ENCODE measurements at regions not wholly inside any gene's neighbourhood (a gene's known extent, or its start where the extent isn't known, plus 50 kb on each side); places are given as distances from the start of the nearest gene placed in this dataset.
A peak's percentile ranks its signal among the peaks of the same experiment; 100 is the strongest.

DNA sequence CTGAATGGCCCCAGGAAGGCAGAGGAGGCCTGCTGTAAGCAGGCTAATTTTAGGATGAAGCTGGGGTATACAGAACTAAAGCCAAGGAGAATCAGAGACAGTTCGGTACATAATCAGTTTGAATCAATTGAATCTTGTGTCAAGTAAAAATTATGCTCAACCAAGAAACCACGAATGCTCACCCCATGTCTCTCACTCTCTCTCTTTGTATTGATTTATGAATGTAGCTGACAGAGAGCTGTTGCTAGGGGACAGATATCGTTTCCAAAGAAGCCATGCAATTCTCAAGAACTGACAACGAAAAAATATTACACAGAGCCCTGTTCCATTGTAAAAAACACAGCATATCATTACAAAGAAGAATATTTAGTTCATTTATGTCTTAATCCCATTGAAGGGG, 151.1 kb upstream of the PKP2 start:
- no peaks in the 10 kb centered on the region for H3K36me3 ChIP-seq (ENCODE audit: control insufficient read depth, insufficient read depth, low read length)
- TF ChIP-seq ZNF695 (CRISPR knock-in tag; IDR thresholded peaks at IDR 0.05): no peak
- TF ChIP-seq, protein P1, sequence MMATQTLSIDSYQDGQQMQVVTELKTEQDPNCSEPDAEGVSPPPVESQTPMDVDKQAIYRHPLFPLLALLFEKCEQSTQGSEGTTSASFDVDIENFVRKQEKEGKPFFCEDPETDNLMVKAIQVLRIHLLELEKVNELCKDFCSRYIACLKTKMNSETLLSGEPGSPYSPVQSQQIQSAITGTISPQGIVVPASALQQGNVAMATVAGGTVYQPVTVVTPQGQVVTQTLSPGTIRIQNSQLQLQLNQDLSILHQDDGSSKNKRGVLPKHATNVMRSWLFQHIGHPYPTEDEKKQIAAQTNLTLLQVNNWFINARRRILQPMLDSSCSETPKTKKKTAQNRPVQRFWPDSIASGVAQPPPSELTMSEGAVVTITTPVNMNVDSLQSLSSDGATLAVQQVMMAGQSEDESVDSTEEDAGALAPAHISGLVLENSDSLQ (IDR thresholded peaks at IDR 0.05): peak; percentile 52
- TF ChIP-seq, protein P2, sequence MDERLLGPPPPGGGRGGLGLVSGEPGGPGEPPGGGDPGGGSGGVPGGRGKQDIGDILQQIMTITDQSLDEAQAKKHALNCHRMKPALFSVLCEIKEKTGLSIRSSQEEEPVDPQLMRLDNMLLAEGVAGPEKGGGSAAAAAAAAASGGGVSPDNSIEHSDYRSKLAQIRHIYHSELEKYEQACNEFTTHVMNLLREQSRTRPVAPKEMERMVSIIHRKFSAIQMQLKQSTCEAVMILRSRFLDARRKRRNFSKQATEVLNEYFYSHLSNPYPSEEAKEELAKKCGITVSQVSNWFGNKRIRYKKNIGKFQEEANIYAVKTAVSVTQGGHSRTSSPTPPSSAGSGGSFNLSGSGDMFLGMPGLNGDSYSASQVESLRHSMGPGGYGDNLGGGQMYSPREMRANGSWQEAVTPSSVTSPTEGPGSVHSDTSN (CRISPR knock-in tag; IDR thresholded peaks at IDR 0.05; ENCODE audit: low read depth): no peak
- TF ChIP-seq, protein P2 (tag; conservative IDR thresholded peaks at IDR 0.05; ENCODE audit: low read depth): peak; percentile 60
- H3K9me1 ChIP-seq (ENCODE audit: control insufficient read depth, insufficient read depth, low read length): no peaks in the 10 kb centered on the region
- H3K79me2 ChIP-seq (ENCODE audit: control insufficient read depth, insufficient read depth, low read length): no peaks in the 10 kb centered on the region
- H3K4me3 ChIP-seq: no peak overlapping the region
- no peaks in the 10 kb centered on the region for H3K9me3 ChIP-seq (replicated peaks; ENCODE audit: control insufficient read depth, insufficient read depth, low read depth, low read length)
- ChIA-PET CTCF (ENCODE audit: low intra/inter-chr PET ratio) (no interaction called here), POLR2A (no interaction called here)
- ATAC-seq (no peak), DNase-seq (ENCODE audit: extremely low read depth in 1 of 4, low spot score in 3 of 4) (no peak), FAIRE-seq (no peak)
- in situ Hi-C loops (cut with MboI) (no loop called here), intact Hi-C loops (cut with micrococcal nuclease) (no loop called here)
- H2AFZ ChIP-seq (ENCODE audit: low read depth, low read length): no peak overlapping the region
- H3K27me3 ChIP-seq (ENCODE audit: control insufficient read depth in 2 of 2, insufficient read depth in 2 of 2, low read length in 2 of 2): no peaks in the 10 kb centered on the region
- H3K4me1 ChIP-seq (replicated peaks in 1 of 2; ENCODE audit: control insufficient read depth in 2 of 2, insufficient read depth in 2 of 2, low read length in 2 of 2): peaks cover 0 to 5% of the 10 kb centered on the region in 2 experiments; a peak in 2 of 5 replicates
- BruUV-seq (replicated peaks): no TSS peak
- no peak overlapping the region for H3K9ac ChIP-seq (ENCODE audit: insufficient read depth in 1 of 2, low read depth in 2 of 2, low read length in 2 of 2)
- no peak overlapping the region for H3K27ac ChIP-seq (ENCODE audit: extremely low read depth, low read depth, low read length)
- 1% methylated on average over 4 of the region's 4 CpGs for WGBS (ENCODE audit: insufficient coverage, low coverage, missing lambda C conversion rate)
- no peak overlapping the region for H3K4me2 ChIP-seq (ENCODE audit: insufficient read depth, low read length)
- H4K20me1 ChIP-seq (replicated peaks; ENCODE audit: control insufficient read depth, insufficient read depth, low read length): no peaks in the 10 kb centered on the region

All from K562 (cell line).